NCI-H187 treated with DMSO at 0.1 percent for 48 hours (cell line): ENCODE measurements at regions not wholly inside any gene's neighbourhood (a gene's known extent, or its start where the extent isn't known, plus 50 kb on each side); places are given as distances from the start of the nearest gene placed in this dataset.
"Not testable (repeated sequence)": the region's sequence is repeated elsewhere in the genome, so short reads cannot be mapped to it uniquely, and the experiment has no call there.

ENCODE experiments used
- DNase-seq: peaks from one replicate; lab custom pipeline; 2025; lab: John Stamatoyannopoulos, UW

- no peak for DNase-seq
These were observed 86.5 kb upstream of the ANKRD55 start for GRCh38 chr5:56319526-56320181.

- DNase-seq: no peak
These were observed 84.9 kb upstream of the ANKRD55 start for GRCh38 chr5:56317923-56318561.

GRCh38 chr5:56316299-56316994 is 83.3 kb upstream of the ANKRD55 start:
- DNase-seq: no peak

GRCh38 chr5:56314529-56314928 is 81.4 kb upstream of the ANKRD55 start:
- DNase-seq: no peak

- DNase-seq: no peak
These were observed 80.5 kb upstream of the ANKRD55 start for GRCh38 chr5:56313596-56313995.

GRCh38 chr5:56313004-56313531 is 79.9 kb upstream of the ANKRD55 start:
- no peak for DNase-seq

GRCh38 chr5:56311306-56311905 is 78.3 kb upstream of the ANKRD55 start:
- DNase-seq: no peak

GRCh38 chr5:56310711-56311204 is 77.6 kb upstream of the ANKRD55 start:
- DNase-seq: no peak

GRCh38 chr5:56309262-56309826 is 76.2 kb upstream of the ANKRD55 start:
- no peak for DNase-seq

- no peak for DNase-seq
These were observed 74.7 kb upstream of the ANKRD55 start for GRCh38 chr5:56307714-56308333.

- DNase-seq: no peak
These were observed 73.5 kb upstream of the ANKRD55 start for GRCh38 chr5:56306433-56307150.

- no peak for DNase-seq
These were observed 72.1 kb upstream of the ANKRD55 start for GRCh38 chr5:56305001-56305950.

GRCh38 chr5:56303511-56303910 is 70.4 kb upstream of the ANKRD55 start:
- DNase-seq: no peak

GRCh38 chr5:56302027-56302426 is 68.9 kb upstream of the ANKRD55 start:
- DNase-seq: no peak

- DNase-seq: no peak
These were observed 67.9 kb upstream of the ANKRD55 start for GRCh38 chr5:56301069-56301468.

GRCh38 chr5:56299212-56299611 is 66.1 kb upstream of the ANKRD55 start:
- DNase-seq: no peak

GRCh38 chr5:56298336-56299090 is 65.4 kb upstream of the ANKRD55 start:
- DNase-seq: no peak

- no peak for DNase-seq
These were observed 64.7 kb upstream of the ANKRD55 start for GRCh38 chr5:56297851-56298250.

- DNase-seq: not testable (repeated sequence)
These were observed 62.2 kb upstream of the ANKRD55 start for GRCh38 chr5:56295311-56295710.
